C1 segment of cervical spinal cord (tissue), 14 donors: ENCODE measurements at regions not wholly inside any gene's neighbourhood (a gene's known extent, or its start where the extent isn't known, plus 50 kb on each side); places are given as distances from the start of the nearest gene placed in this dataset.

Source experiments
- DNase-seq, 14 donors: peaks; one replicate each; lab custom pipeline; 2025; lab: John Stamatoyannopoulos, UW

- DNase-seq = no peak
These were observed 577.1 kb upstream of the KLHL29 start for GRCh38 chr2:22807872-22808271.

DNA sequence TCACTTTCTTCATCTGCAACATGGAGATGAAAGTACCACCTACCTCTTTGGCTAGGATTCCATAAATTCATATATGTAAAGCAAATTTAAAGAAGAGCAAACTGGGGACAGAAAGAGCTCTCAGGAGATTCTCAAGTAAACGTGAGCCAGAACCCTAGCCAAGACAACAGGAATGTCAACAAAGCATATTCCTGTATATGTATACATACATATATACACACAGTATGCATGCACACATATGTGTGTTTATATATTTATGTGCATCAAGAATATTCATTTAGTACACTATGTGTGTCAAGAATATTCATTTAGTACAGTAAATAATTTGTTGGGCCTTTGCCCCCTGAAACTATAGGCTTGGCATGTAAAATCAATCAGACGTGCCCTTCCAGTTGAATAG lies 574.4 kb upstream of the KLHL29 start:
- DNase-seq = no peak

GRCh38 chr2:22812065-22812680 lies 572.8 kb upstream of the KLHL29 start:
- DNase-seq = no peak

- DNase-seq = no peak
These were observed 567.8 kb upstream of the KLHL29 start for GRCh38 chr2:22817197-22817596.

DNA sequence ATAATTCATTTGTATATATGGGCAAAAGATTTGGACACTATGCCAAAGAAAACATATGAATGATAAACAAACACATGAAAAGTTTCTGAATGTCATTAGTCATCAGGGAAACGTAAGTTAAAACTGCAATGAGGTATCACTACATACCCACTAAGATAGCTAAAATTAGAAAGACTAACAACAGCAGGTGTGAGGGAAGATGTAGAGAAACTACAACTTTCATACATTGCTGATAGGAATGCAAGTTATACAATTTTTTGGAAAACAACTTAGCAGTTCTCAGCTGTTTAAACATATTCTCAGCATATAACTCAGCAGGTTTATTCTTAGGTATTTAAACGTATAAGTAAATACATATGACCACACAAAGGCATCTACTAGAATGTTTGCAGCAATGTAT lies 563.5 kb upstream of the KLHL29 start:
- no peak for DNase-seq

- DNase-seq = no peak
These were observed 562.1 kb upstream of the KLHL29 start for GRCh38 chr2:22822835-22823234.

DNA sequence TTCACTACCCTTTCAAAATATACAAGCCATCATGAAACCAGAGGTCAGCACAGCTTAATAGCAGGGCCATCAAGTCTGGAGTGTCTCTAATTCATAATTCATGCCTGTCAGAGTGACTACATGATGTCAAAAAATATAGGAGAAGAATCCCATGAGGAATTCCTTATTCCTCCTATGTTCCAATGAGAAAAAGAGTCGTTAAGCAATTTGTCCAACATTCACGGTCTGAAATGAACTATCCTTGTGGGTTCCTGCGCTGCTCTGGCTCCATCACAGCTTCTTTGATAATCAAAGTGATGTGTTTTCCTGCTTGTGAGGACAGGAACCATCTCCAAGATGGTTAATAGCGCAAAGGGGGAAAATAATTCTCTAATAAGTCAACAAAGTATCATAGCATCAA lies 560.4 kb upstream of the KLHL29 start:
- no peak for DNase-seq

DNA sequence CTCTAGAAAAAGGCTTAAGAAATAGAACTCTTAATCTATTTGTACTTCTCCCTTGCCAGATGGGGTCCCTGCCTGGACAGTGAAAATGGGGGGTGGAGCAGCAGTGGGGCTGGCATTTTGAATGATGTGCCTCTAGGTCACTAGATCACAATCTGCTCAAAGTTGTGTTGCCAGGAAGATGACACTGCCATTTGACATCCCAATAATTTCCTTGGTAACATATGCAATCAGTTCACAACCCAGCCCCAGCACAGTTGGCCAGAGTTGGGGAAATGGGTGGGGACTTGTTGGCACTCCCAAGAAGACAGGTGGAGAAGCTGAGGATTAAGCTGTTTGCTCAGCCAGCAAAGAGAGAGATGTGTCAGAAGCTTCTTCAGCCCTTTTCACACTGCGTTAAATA lies 558.3 kb upstream of the KLHL29 start:
- peak in 1 of 14 donors; percentile 89 for DNase-seq

- DNase-seq = no peak
These were observed 555.2 kb upstream of the KLHL29 start for GRCh38 chr2:22829791-22830190.

DNA sequence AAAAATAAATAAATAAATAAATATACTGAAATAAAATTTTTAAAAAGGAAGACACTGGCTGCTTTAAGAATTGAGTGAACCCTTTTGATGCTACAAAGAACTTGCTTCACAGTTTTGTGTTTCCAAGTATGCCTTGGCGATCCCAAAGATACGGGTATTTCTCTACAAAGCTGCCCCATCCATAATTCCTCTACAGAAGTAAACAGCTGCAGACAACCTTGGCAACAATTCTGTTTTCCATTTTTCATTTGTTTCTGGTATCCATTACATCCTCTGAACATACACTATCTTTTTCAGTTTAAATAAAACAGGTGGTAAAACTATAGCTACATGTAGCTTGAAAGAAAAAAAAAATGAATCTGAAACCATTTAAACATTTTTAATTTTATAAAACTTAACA lies 552.8 kb upstream of the KLHL29 start:
- DNase-seq = no peak

DNA sequence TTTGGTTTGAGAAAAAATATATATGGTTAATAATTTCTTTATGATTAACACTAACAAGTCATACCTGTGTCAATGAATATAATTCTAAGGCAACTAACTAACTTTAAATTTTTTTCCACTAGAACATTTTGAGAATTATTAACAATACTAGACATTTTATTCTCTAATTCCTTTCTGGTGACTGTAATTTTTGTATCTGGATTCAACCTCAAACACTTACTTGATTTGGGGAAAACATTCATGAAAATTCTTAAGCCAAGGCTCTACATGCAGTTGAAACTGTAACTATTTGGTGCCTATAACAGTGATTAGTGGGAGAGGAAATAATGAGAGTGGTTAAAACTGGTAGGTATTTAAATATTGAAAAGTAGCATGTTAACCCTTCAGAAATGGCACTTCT lies 546.5 kb upstream of the KLHL29 start:
- no peak for DNase-seq

GRCh38 chr2:22842205-22842869 lies 542.6 kb upstream of the KLHL29 start:
- DNase-seq = no peak

- DNase-seq = no peak
These were observed 541.0 kb upstream of the KLHL29 start for GRCh38 chr2:22843919-22844537.

GRCh38 chr2:22850310-22850709 lies 534.7 kb upstream of the KLHL29 start:
- no peak for DNase-seq

DNA sequence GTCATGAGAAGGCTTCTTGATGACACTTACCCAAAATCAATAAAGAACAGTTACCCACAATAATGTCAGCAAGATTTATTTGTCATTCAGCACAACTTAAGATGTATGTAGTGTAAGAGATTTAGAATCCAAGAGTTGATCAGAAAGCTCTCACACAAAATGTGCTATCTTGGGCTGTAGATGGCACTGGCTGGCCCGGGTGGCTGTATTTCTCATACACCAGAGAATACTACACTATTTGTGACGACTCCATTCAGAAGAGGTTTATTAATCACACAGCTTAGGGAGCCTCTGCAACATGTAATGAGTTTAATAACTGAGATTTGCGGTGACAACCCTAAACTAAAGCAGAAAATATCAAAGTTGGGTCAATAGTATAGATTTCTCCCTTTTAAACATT lies 530.4 kb upstream of the KLHL29 start:
- peak in 5 of 14 donors; percentile 2 to 27 (median 10) for DNase-seq

- peak in 8 of 14 donors; percentile 2 to 49 (median 20) for DNase-seq
These were observed 529.9 kb upstream of the KLHL29 start for GRCh38 chr2:22855081-22855480.

DNA sequence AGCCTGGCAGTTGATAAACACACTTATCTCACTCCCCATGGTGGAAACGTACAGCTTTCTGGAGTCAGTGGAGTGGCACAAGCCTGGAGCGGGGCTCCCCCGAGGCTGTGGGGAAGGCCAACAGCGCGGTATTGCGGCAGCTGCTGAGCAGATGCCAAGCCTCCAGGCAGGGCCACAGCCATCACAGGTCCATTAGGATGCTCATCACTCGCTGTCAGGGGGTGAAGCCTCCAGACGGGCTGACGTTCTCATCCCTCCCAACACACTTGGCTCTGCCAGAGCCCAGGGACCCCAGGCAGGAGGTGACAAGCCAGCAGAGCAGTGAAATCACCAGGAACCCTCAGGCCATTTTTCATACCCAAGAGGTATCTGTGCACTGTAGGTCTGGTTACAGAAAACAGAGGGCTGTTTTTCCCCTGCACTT lies 529.2 kb upstream of the KLHL29 start:
- peak in 9 of 14 donors; percentile 6 to 49 (median 33) for DNase-seq

DNA sequence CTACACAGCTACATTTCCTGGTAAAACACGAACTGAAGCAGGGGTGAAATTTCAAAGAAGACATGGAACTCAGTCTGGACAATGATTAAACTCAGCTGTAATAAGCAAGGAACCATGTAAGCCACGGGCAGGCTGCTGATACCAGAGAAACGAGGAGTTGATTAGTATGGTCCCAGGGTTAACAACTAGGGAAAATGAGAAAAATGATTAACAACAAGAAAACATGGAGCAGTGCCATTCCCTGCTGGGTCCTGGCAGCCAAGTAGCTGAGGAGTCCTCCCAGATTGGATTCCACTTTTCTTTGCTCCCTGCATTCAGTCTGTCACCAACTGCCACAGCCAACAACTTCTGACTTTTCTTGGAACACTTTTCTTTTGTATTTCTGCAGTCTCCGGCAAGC lies 517.0 kb upstream of the KLHL29 start:
- DNase-seq = no peak

DNA sequence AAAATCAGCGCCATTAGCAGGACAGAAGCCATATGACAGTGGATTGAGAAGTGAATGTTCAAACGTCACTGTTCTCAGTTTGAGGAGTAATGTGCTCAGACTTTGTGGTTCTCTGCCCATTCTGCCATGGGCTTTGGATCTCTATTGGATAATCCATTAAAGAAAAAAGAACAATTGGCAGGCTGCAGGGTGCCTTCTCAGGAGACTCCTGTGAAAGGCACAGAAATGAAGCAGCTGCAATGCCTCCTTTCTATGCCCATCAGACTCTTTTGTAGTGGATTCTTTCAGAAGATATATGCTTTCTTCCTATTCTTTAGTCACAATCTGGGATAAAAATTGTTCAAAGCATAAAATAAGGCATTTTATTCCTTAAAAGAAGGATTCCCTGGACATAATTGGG lies 506.9 kb upstream of the KLHL29 start:
- DNase-seq = no peak

- no peak for DNase-seq
These were observed 505.7 kb upstream of the KLHL29 start for GRCh38 chr2:22879009-22879863.

GRCh38 chr2:22880161-22880560 lies 504.8 kb upstream of the KLHL29 start:
- no peak for DNase-seq

DNA sequence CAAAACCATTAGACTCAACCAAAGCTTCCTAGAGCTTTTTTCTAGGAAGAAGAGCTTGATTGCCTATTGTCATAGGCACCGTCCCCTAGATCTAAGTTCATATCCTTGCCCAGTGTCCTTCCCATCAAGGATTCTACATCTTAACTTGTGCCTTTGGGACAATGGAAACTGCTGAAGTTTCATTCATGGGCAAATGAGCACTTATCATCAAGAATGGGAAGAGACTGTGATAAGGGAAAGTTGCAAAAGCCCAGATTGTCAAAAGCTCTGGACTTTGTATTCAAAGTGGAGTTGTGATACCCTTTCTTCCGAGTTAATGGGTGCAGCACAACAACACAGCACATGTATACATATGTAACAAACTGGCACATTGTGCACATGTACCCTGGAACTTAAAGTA lies 503.0 kb upstream of the KLHL29 start:
- no peak for DNase-seq
